Erythroblast (primary cell): ENCODE measurements at regions not wholly inside any gene's neighbourhood (a gene's known extent, or its start where the extent isn't known, plus 50 kb on each side); places are given as distances from the start of the nearest gene placed in this dataset.

ENCODE experiments used
- GATA1 ChIP-seq: IDR thresholded peaks from 2 replicates; pipeline ENCODE4 v1.6.1; 2011; ENCODE audit warnings: low read depth, mild to moderate bottlenecking, control low read depth, low read length, moderate library complexity
- POLR2A ChIP-seq: IDR thresholded peaks from 2 replicates; pipeline ENCODE4 v1.6.1; 2011; ENCODE audit warnings: mild to moderate bottlenecking, low read length

DNA sequence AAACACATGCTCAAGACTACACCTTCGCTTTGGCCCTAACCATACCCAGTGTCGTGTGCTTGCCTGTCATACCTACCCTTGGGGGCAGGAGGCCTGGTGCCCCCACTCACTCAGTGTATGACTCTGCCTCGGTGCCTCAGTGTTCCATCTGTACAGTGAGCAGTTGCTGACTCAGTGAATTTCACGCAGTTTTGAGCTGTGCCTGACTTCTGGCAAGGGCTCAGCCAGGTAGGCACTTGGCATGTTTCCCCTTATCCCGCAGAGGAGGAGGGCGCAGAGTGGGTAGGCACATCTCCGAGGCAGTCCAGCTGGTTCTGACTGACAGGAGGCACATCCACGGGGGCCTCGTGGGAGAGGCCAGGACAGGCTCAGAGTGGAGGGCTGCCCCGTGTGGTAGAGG, 148.9 kb upstream of the CIBAR2 start:
- TF ChIP-seq POLR2A (no peak), GATA1 (no peak)
